GM12878 (cell line): ENCODE measurements at regions not wholly inside any gene's neighbourhood (a gene's known extent, or its start where the extent isn't known, plus 50 kb on each side); places are given as distances from the start of the nearest gene placed in this dataset.

Source experiments
- ATAC-seq: fragments of 200-7000 bp; cut with Tn5 transposase; 3 replicates; pipeline ENCODE4 v1.9.1; 2020; ENCODE audit warnings: mild to moderate bottlenecking, moderate library complexity
- BruUV-seq: library from RNA; stranded (reverse); fragments of 400-500 nt; replicated peaks from 2 replicates; lab custom pipeline; 2021; lab: Mats Ljungman, UMichigan
- CTCF ChIA-PET: fragments of 300-600 bp; sonication (Branson Sonifier 250); formaldehyde crosslinking; extraction: SDS; loops from one replicate; lab custom pipeline; 2021; ENCODE audit warnings: inconsistent platforms; lab: Yijun Ruan, JAX
- POLR2A ChIA-PET: fragments of 350-600 bp; formaldehyde crosslinking; extraction: SDS; loops from one replicate; lab custom pipeline; 2021; ENCODE audit warnings: inconsistent platforms; lab: Charles Lee
- RAD21 ChIA-PET: fragments of 300-600 bp; sonication (Branson Sonifier 250); formaldehyde crosslinking; loops from one replicate; lab custom pipeline; 2023; ENCODE audit warnings: antibody characterized with exemption; ENCODE audit not compliant: unreplicated experiment; lab: Charles Lee
- SMC1A ChIA-PET: fragments of 300-600 bp; sonication (Branson Sonifier 250); formaldehyde crosslinking; loops from one replicate; lab custom pipeline; 2023; ENCODE audit not compliant: unreplicated experiment, uncharacterized antibody; lab: Charles Lee
- DNase-seq: peaks from one replicate; pipeline ENCODE4 v3.0.0-alpha.2; 2011; ENCODE audit warnings: low read depth, low spot score
- FAIRE-seq: peaks from 3 replicates; lab custom pipeline; 2011; peaks lifted over from hg19 to GRCh38; lab: Jason Lieb, UNC
- H2AFZ ChIP-seq: 2 replicates; pipeline ENCODE4 v1.6.0; 2011; ENCODE audit warnings: low read depth, low read length, control low read depth; ENCODE audit not compliant: control insufficient read depth
- H3K27ac ChIP-seq: 2 replicates; pipeline ENCODE4 v1.5.1; 2011; ENCODE audit warnings: control low read depth; ENCODE audit not compliant: control insufficient read depth, insufficient read depth
- H3K27me3 ChIP-seq, 2 experiments: replicated peaks in 1 of 2; 2 replicates each; pipeline versions ENCODE4 v1.6.0 to v1.6.1; 2011; ENCODE audit warnings: low read length in 1 of 2; ENCODE audit not compliant: control insufficient read depth in 2 of 2, insufficient read depth in 2 of 2
- H3K36me3 ChIP-seq, 2 experiments: 2 replicates each; pipeline ENCODE4 v1.5.1; 2011; ENCODE audit warnings: low read length in 1 of 2; ENCODE audit not compliant: control insufficient read depth in 2 of 2, insufficient read depth in 2 of 2
- H3K4me1 ChIP-seq: 2 replicates; pipeline ENCODE4 v1.6.1; 2011; ENCODE audit warnings: mild to moderate bottlenecking, low read length, moderate library complexity, mixed read lengths; ENCODE audit not compliant: control insufficient read depth, insufficient read depth
- H3K4me2 ChIP-seq: 2 replicates; pipeline ENCODE4 v1.6.0; 2011; ENCODE audit warnings: control low read depth; ENCODE audit not compliant: control insufficient read depth, insufficient read depth
- H3K4me3 ChIP-seq: fragments of 200-600 bp; sonication (generic); 2 replicates; pipeline ENCODE4 v1.5.1; 2016
- H3K79me2 ChIP-seq: 2 replicates; pipeline ENCODE4 v1.6.0; 2011; ENCODE audit warnings: low read length; ENCODE audit not compliant: control insufficient read depth, insufficient read depth
- H3K9ac ChIP-seq: 2 replicates; pipeline ENCODE4 v1.8.0; 2011; ENCODE audit warnings: low read length, control low read depth, mixed read lengths; ENCODE audit not compliant: control insufficient read depth, insufficient read depth
- H3K9me3 ChIP-seq: replicated peaks from 3 replicates; pipeline ENCODE4 v1.5.1; 2011; ENCODE audit warnings: mild to moderate bottlenecking, low read length; ENCODE audit not compliant: control insufficient read depth, insufficient read depth
- H4K20me1 ChIP-seq: 2 replicates; pipeline ENCODE4 v1.6.0; 2011; ENCODE audit not compliant: control insufficient read depth, insufficient read depth
- KAT2A ChIP-seq: conservative IDR thresholded peaks from 2 replicates; pipeline ENCODE4 v1.6.1; 2011; ENCODE audit warnings: low read depth, low read length; ENCODE audit not compliant: control insufficient read depth
- MEF2A ChIP-seq: IDR thresholded peaks from 2 replicates; pipeline ENCODE4 v1.6.1; 2011; ENCODE audit warnings: low read depth, mild to moderate bottlenecking, low read length, moderate library complexity; ENCODE audit not compliant: insufficient read depth
- WGBS: methylation state at CpG from one replicate; pipeline ENCODE4 v1.1.6; 2016; ENCODE audit warnings: low lambda C conversion rate; ENCODE audit not compliant: insufficient replicate concordance, insufficient coverage; ENCODE audit errors: missing lambda C conversion rate; 5-methylcytosine and 5-hydroxymethylcytosine counted together
- in situ Hi-C: fragments of 300-500 bp; cut with MboI; formaldehyde crosslinking; loops from 9 replicates; pipeline ENCODE4 v1.14.3; 2018; ENCODE audit warnings: mixed read lengths
- intact Hi-C: fragments of 100-400 bp; cut with micrococcal nuclease; formaldehyde crosslinking; loops from one replicate; pipeline ENCODE4 v1.14.2; 2022; ENCODE audit not compliant: unreplicated experiment
- TF ChIP-seq, protein P1 (sequence below): fragments of 450-650 bp; IDR thresholded peaks from 2 replicates; pipeline ENCODE4 v1.6.1; 2017; ENCODE audit warnings: mild to moderate bottlenecking, low read depth, inconsistent platforms; ENCODE audit not compliant: poor library complexity, severe bottlenecking
- TF ChIP-seq, protein P2 (sequence below): fragments of 450-650 bp; IDR thresholded peaks from 2 replicates; pipeline ENCODE4 v1.6.1; 2017; ENCODE audit warnings: antibody characterized with exemption, mild to moderate bottlenecking, moderate library complexity
- TF ChIP-seq, protein P3 (sequence below): IDR thresholded peaks from 2 replicates; pipeline ENCODE4 v1.6.1; 2011; ENCODE audit warnings: mild to moderate bottlenecking, low read depth, low read length, moderate library complexity; ENCODE audit not compliant: insufficient replicate concordance
- TF ChIP-seq, protein P4 (sequence below): fragments of 450-650 bp; IDR thresholded peaks from 2 replicates; pipeline ENCODE4 v1.6.1; 2018; ENCODE audit warnings: mild to moderate bottlenecking, low read depth, moderate library complexity; ENCODE audit not compliant: partially characterized antibody
- TF ChIP-seq, protein P5 (sequence below): IDR thresholded peaks from 2 replicates; pipeline ENCODE4 v1.6.1; 2012; ENCODE audit warnings: low read length, inconsistent platforms

DNA sequence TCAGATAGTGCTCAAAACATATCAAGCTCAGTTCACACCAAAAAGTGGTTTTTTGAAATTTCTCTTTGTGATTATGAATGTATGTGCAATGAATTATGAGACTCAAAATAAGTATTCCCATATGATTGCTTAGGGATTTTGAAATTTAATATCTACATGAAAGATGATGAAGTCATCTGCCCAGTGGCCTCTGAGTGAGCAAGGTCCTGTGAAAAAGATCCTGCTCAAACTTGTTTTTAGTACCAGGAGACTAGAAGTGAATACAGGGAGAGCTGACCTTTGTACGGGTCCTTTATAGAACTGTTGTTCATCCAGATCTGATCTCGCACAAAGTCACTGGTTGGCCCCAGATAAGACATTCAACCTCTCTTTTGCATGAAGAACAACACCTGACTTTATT, 151.9 kb upstream of the MAF start:
- ATAC-seq (no peak), FAIRE-seq (no peak), DNase-seq (no peak)
- Histone ChIP-seq H3K79me2 (no peaks in the 10 kb centered on the region), H3K4me2 (no peak overlapping the region), H3K27me3 (no peaks in the 10 kb centered on the region; a peak in 1 of 4 replicates), H3K4me1 (no peaks in the 10 kb centered on the region), H4K20me1 (no peaks in the 10 kb centered on the region), H3K4me3 (no peak overlapping the region), H3K27ac (no peak overlapping the region), H2AFZ (no peak overlapping the region), H3K9ac (no peak overlapping the region), H3K9me3 (no peaks in the 10 kb centered on the region), H3K36me3 (no peaks in the 10 kb centered on the region)
- SMC1A ChIA-PET, result no interaction called here
- RAD21 ChIA-PET, result no interaction called here
- BruUV-seq, result no TSS peak
- in situ Hi-C loops (no loop called here), intact Hi-C loops (no loop called here)
- TF ChIP-seq, protein P1, sequence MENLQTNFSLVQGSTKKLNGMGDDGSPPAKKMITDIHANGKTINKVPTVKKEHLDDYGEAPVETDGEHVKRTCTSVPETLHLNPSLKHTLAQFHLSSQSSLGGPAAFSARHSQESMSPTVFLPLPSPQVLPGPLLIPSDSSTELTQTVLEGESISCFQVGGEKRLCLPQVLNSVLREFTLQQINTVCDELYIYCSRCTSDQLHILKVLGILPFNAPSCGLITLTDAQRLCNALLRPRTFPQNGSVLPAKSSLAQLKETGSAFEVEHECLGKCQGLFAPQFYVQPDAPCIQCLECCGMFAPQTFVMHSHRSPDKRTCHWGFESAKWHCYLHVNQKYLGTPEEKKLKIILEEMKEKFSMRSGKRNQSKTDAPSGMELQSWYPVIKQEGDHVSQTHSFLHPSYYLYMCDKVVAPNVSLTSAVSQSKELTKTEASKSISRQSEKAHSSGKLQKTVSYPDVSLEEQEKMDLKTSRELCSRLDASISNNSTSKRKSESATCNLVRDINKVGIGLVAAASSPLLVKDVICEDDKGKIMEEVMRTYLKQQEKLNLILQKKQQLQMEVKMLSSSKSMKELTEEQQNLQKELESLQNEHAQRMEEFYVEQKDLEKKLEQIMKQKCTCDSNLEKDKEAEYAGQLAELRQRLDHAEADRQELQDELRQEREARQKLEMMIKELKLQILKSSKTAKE, result no peak
- TF ChIP-seq, protein P2, sequence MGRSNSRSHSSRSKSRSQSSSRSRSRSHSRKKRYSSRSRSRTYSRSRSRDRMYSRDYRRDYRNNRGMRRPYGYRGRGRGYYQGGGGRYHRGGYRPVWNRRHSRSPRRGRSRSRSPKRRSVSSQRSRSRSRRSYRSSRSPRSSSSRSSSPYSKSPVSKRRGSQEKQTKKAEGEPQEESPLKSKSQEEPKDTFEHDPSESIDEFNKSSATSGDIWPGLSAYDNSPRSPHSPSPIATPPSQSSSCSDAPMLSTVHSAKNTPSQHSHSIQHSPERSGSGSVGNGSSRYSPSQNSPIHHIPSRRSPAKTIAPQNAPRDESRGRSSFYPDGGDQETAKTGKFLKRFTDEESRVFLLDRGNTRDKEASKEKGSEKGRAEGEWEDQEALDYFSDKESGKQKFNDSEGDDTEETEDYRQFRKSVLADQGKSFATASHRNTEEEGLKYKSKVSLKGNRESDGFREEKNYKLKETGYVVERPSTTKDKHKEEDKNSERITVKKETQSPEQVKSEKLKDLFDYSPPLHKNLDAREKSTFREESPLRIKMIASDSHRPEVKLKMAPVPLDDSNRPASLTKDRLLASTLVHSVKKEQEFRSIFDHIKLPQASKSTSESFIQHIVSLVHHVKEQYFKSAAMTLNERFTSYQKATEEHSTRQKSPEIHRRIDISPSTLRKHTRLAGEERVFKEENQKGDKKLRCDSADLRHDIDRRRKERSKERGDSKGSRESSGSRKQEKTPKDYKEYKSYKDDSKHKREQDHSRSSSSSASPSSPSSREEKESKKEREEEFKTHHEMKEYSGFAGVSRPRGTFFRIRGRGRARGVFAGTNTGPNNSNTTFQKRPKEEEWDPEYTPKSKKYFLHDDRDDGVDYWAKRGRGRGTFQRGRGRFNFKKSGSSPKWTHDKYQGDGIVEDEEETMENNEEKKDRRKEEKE, result no peak
- TF ChIP-seq, protein P3, sequence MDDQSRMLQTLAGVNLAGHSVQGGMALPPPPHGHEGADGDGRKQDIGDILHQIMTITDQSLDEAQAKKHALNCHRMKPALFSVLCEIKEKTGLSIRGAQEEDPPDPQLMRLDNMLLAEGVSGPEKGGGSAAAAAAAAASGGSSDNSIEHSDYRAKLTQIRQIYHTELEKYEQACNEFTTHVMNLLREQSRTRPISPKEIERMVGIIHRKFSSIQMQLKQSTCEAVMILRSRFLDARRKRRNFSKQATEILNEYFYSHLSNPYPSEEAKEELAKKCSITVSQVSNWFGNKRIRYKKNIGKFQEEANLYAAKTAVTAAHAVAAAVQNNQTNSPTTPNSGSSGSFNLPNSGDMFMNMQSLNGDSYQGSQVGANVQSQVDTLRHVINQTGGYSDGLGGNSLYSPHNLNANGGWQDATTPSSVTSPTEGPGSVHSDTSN, result no peak
- TF ChIP-seq, protein P4, sequence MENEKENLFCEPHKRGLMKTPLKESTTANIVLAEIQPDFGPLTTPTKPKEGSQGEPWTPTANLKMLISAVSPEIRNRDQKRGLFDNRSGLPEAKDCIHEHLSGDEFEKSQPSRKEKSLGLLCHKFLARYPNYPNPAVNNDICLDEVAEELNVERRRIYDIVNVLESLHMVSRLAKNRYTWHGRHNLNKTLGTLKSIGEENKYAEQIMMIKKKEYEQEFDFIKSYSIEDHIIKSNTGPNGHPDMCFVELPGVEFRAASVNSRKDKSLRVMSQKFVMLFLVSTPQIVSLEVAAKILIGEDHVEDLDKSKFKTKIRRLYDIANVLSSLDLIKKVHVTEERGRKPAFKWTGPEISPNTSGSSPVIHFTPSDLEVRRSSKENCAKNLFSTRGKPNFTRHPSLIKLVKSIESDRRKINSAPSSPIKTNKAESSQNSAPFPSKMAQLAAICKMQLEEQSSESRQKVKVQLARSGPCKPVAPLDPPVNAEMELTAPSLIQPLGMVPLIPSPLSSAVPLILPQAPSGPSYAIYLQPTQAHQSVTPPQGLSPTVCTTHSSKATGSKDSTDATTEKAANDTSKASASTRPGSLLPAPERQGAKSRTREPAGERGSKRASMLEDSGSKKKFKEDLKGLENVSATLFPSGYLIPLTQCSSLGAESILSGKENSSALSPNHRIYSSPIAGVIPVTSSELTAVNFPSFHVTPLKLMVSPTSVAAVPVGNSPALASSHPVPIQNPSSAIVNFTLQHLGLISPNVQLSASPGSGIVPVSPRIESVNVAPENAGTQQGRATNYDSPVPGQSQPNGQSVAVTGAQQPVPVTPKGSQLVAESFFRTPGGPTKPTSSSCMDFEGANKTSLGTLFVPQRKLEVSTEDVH, result no peak
- TF ChIP-seq, protein P5, sequence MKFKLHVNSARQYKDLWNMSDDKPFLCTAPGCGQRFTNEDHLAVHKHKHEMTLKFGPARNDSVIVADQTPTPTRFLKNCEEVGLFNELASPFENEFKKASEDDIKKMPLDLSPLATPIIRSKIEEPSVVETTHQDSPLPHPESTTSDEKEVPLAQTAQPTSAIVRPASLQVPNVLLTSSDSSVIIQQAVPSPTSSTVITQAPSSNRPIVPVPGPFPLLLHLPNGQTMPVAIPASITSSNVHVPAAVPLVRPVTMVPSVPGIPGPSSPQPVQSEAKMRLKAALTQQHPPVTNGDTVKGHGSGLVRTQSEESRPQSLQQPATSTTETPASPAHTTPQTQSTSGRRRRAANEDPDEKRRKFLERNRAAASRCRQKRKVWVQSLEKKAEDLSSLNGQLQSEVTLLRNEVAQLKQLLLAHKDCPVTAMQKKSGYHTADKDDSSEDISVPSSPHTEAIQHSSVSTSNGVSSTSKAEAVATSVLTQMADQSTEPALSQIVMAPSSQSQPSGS, result no peak
- TF ChIP-seq KAT2A, result no peak
- no peak for TF ChIP-seq MEF2A
- CTCF ChIA-PET, result no interaction called here
- 54% methylated on average over 2 of the region's 2 CpGs for WGBS
- POLR2A ChIA-PET, result no interaction called here
